ENCODE measurements at regions not wholly inside any gene's neighbourhood (a gene's known extent, or its start where the extent isn't known, plus 50 kb on each side); places are given as distances from the start of the nearest gene placed in this dataset.

DNA sequence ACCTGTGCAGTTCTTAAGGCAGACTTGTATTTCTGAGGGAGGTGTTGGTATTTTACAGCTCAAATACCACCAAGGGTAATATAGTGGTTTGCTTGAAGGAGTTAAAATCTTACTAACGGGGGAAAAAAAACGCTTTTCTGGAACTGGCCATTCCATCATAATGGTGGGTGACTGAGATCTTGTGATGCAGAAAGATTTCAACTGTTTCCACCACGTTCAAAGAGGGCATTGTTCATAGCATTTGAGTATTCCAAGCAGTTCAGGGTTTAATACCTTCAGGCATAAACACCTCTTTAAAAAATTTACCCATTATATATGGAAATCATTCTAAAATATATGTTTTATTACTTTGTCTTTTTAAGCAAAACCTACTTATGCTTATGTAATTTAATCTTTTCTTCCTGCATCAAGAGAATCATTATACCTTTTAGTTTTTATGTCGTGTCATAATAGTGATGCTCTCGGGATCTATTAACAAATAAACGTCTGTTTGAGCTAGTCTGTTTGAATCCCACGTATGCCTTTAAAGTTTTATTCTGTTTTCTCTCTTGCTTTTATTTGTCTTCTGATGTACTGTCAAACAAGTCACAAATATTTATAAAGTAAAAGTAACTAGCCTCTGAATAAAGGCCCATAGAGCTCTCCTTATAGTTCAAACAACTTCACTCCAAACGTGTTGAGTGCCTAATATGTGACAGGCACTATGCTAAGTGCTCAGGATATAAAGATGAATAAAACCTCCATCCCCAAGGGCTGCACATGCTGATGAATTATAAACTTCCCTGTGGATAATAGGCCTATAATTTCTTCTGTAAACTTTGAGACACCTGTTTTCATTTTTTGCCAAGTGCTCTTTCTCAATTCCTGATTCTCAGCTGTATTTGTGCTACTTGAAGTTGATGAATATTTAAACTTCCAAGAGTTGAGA lies 298.8 kb upstream of the FERMT1 start:
- no peak overlapping the region for H3K4me3 ChIP-seq (ENCODE audit: low read depth, low read length)
- TF ChIP-seq, protein P1, sequence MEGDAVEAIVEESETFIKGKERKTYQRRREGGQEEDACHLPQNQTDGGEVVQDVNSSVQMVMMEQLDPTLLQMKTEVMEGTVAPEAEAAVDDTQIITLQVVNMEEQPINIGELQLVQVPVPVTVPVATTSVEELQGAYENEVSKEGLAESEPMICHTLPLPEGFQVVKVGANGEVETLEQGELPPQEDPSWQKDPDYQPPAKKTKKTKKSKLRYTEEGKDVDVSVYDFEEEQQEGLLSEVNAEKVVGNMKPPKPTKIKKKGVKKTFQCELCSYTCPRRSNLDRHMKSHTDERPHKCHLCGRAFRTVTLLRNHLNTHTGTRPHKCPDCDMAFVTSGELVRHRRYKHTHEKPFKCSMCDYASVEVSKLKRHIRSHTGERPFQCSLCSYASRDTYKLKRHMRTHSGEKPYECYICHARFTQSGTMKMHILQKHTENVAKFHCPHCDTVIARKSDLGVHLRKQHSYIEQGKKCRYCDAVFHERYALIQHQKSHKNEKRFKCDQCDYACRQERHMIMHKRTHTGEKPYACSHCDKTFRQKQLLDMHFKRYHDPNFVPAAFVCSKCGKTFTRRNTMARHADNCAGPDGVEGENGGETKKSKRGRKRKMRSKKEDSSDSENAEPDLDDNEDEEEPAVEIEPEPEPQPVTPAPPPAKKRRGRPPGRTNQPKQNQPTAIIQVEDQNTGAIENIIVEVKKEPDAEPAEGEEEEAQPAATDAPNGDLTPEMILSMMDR (IDR thresholded peaks at IDR 0.05; ENCODE audit: low read depth, low read length): no peak
- in situ Hi-C loops (cut with HindIII; ENCODE audit: low sequenced_read_pairs): no loop called here
- DNase-seq (ENCODE audit: low read depth, low spot score): no peak

DNA sequence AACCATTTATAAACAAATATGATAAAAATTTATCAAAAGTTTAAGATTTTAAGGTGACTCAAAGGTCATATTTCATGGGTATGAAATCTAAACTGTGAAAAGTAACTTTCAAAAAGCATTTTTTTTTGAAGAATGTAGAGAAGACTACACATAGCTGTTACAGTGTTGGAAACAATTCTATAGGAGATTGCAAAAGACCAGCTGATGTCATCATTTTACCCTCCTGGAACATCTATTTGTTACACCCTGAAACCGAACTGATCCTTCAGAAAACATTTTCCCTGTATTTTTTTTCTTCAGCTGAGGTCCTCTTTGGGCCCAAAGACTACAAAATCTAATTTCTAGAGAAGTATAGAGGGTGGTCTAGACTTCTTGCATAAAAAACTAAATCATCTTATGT lies 297.5 kb upstream of the FERMT1 start:
- no peak for DNase-seq (ENCODE audit: low read depth, low spot score)
- in situ Hi-C loops (cut with HindIII; ENCODE audit: low sequenced_read_pairs): no loop called here
- TF ChIP-seq, protein P1 (IDR thresholded peaks at IDR 0.05; ENCODE audit: low read depth, low read length): no peak
- no peak overlapping the region for H3K4me3 ChIP-seq (ENCODE audit: low read depth, low read length)

DNA sequence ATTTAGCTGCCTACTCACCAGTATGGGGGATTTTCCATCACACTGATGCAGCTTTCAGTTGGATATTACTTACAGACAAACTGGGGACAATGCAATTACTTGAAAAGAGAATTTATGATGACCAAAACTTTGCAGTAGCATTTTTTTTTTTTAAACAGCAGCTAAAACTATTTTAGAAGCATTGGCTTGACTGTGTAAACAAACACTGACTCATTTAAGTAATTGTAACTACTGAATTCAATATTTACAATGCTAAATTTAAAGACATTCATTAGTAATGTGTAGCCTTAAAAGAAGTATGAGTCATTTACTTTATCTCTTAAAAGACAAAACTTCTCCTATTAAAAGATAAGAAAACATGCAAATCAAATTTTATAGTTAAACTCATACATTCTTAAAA lies 295.9 kb upstream of the FERMT1 start:
- no peak for DNase-seq (ENCODE audit: low read depth, low spot score)
- no peak overlapping the region for H3K4me3 ChIP-seq (ENCODE audit: low read depth, low read length)
- in situ Hi-C loops (cut with HindIII; ENCODE audit: low sequenced_read_pairs): no loop called here
- TF ChIP-seq, protein P1 (IDR thresholded peaks at IDR 0.05; ENCODE audit: low read depth, low read length): no peak

GRCh38 chr20:6416371-6416770 lies 293.5 kb upstream of the FERMT1 start:
- H3K4me3 ChIP-seq (ENCODE audit: low read depth, low read length): no peak overlapping the region
- in situ Hi-C loops (cut with HindIII; ENCODE audit: low sequenced_read_pairs): no loop called here
- TF ChIP-seq, protein P1 (IDR thresholded peaks at IDR 0.05; ENCODE audit: low read depth, low read length): no peak
- no peak for DNase-seq (ENCODE audit: low read depth, low spot score)

DNA sequence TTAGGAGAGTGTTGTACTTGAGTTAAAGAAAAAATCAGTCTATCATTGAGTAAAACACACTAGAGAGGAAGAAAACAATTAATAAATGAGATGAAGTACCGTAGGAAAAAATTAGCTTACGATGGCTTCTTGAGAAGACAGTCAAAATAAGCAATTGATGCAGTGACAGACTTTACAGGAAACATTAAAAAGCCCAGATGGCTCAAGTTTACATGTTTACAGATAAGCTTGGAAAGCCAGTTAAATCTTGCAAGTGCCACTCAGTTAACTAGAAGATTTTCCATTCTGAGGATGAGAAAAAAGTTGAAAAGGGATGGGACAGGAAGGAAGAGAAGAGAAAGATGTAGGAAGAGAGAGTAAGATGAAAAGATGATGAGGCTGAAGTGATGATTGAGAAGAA lies 288.8 kb upstream of the FERMT1 start:
- DNase-seq (ENCODE audit: low read depth, low spot score): no peak
- in situ Hi-C loops (cut with HindIII; ENCODE audit: low sequenced_read_pairs): no loop called here
- H3K4me3 ChIP-seq (ENCODE audit: low read depth, low read length): no peak overlapping the region
- TF ChIP-seq, protein P1 (IDR thresholded peaks at IDR 0.05; ENCODE audit: low read depth, low read length): no peak

DNA sequence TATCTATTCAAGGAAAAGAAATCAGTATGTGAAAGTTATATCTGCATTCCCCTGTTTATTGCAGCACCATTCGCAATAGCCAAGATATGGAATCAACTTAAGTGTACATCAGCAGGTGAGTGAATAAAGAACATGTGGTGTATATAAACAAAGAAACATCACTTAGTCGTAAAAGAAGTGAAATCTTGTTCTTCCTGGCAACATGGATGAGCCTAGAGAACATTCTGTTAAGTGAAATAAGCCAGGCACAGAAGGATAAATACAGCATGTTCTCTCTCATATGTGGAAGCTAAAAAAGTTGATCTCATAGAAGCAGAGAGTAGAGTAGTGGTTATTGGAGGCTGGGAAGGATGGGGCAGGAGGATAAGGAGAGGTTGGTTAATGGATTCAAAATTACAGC lies 287.9 kb upstream of the FERMT1 start:
- in situ Hi-C loops (cut with HindIII; ENCODE audit: low sequenced_read_pairs): no loop called here
- TF ChIP-seq, protein P1 (IDR thresholded peaks at IDR 0.05; ENCODE audit: low read depth, low read length): no peak
- DNase-seq (ENCODE audit: low read depth, low spot score): no peak
- no peak overlapping the region for H3K4me3 ChIP-seq (ENCODE audit: low read depth, low read length)

All from astrocyte of the spinal cord (primary cell).